GM21390 (cell line): ENCODE measurements at regions not wholly inside any gene's neighbourhood (a gene's known extent, or its start where the extent isn't known, plus 50 kb on each side); places are given as distances from the start of the nearest gene placed in this dataset.

Experiments used
- ATAC-seq: cut with Tn5 transposase; IDR thresholded peaks from one replicate; pipeline ENCODE4 v1.9.1; 2021; ENCODE audit not compliant: unreplicated experiment

GRCh38 chrX:30156880-30157560, 58.3 kb upstream of the MAGEB2 start:
- no peak for ATAC-seq

- ATAC-seq, result no peak
These were observed 54.3 kb upstream of the MAGEB2 start for GRCh38 chrX:30161043-30161442.
